Neuronal stem cell (in vitro differentiated cells): ENCODE measurements at regions not wholly inside any gene's neighbourhood (a gene's known extent, or its start where the extent isn't known, plus 50 kb on each side); places are given as distances from the start of the nearest gene placed in this dataset.

Experiments
- DNase-seq: peaks from one replicate; pipeline ENCODE4 v3.0.0-alpha.2; 2013; ENCODE audit warnings: low spot score
- H2AFZ ChIP-seq: one replicate; pipeline ENCODE4 v1.6.1; 2013; ENCODE audit warnings: mild to moderate bottlenecking, low read length, inconsistent platforms
- H2AK5ac ChIP-seq: 2 replicates; pipeline ENCODE4 v1.6.1; 2013; ENCODE audit warnings: low read depth, mild to moderate bottlenecking, inconsistent platforms, low read length, moderate library complexity, mixed read lengths
- H2BK120ac ChIP-seq: 2 replicates; pipeline ENCODE4 v1.6.1; 2013; ENCODE audit warnings: low read depth, mild to moderate bottlenecking, inconsistent platforms, low read length, moderate library complexity, mixed read lengths
- H2BK12ac ChIP-seq: one replicate; pipeline ENCODE4 v1.6.1; 2013; ENCODE audit warnings: low read length, inconsistent platforms
- H2BK15ac ChIP-seq: 2 replicates; pipeline ENCODE4 v1.6.1; 2013; ENCODE audit warnings: mild to moderate bottlenecking, low read length, inconsistent platforms, mixed read lengths
- H2BK5ac ChIP-seq: one replicate; pipeline ENCODE4 v1.6.1; 2013; ENCODE audit warnings: inconsistent platforms, mild to moderate bottlenecking, low read length, moderate library complexity
- H3K14ac ChIP-seq: one replicate; pipeline ENCODE4 v1.6.1; 2013; ENCODE audit warnings: low read length, inconsistent platforms
- H3K18ac ChIP-seq: 2 replicates; pipeline ENCODE4 v1.6.1; 2013; ENCODE audit warnings: low read length, inconsistent platforms
- H3K23ac ChIP-seq: 2 replicates; pipeline ENCODE4 v1.6.1; 2013; ENCODE audit warnings: low read depth, mild to moderate bottlenecking, mixed read lengths, low read length, inconsistent platforms; ENCODE audit not compliant: poor library complexity
- H3K27ac ChIP-seq: replicated peaks from 3 replicates; pipeline ENCODE4 v1.5.1; 2013; ENCODE audit warnings: low read length, inconsistent platforms
- H3K27me3 ChIP-seq, 3 experiments: 2 replicates each; pipeline ENCODE4 v1.6.1; 2013; ENCODE audit warnings: low read length in 3 of 3, mild to moderate bottlenecking in 2 of 3, inconsistent platforms in 1 of 3, low read depth in 1 of 3, mixed read lengths in 1 of 3, moderate library complexity in 1 of 3; ENCODE audit not compliant: control insufficient read depth in 3 of 3, insufficient read depth in 3 of 3
- H3K36me3 ChIP-seq, 2 donors: replicated peaks in 1 of 2; 2 replicates each; pipeline ENCODE4 v1.6.1; 2013; ENCODE audit warnings: low read length in 2 of 2; ENCODE audit not compliant: control insufficient read depth in 2 of 2, insufficient read depth in 2 of 2
- H3K4ac ChIP-seq: 2 replicates; pipeline ENCODE4 v1.6.1; 2013; ENCODE audit warnings: inconsistent platforms, mild to moderate bottlenecking, low read length, moderate library complexity
- H3K4me1 ChIP-seq, 2 donors: 1 replicate in 1 of 2; 2 replicates in 1 of 2; pipeline ENCODE4 v1.6.1; 2013; ENCODE audit warnings: low read length in 2 of 2, low read depth in 1 of 2; ENCODE audit not compliant: control insufficient read depth in 2 of 2, insufficient read depth in 1 of 2
- H3K4me2 ChIP-seq: one replicate; pipeline ENCODE4 v1.6.1; 2013; ENCODE audit warnings: mild to moderate bottlenecking, low read length, inconsistent platforms; ENCODE audit not compliant: insufficient read depth, poor library complexity, severe bottlenecking
- H3K4me3 ChIP-seq, 2 donors: 2 replicates each; pipeline ENCODE4 v1.5.1; 2013; ENCODE audit warnings: low read length in 2 of 2, mild to moderate bottlenecking in 2 of 2, inconsistent platforms in 1 of 2, moderate library complexity in 1 of 2
- H3K79me1 ChIP-seq: one replicate; pipeline ENCODE4 v1.6.1; 2013; ENCODE audit warnings: low read depth, mild to moderate bottlenecking, inconsistent platforms, low read length, moderate library complexity
- H3K9ac ChIP-seq: one replicate; pipeline ENCODE4 v1.6.1; 2013; ENCODE audit warnings: mild to moderate bottlenecking, low read depth, low read length, inconsistent platforms; ENCODE audit not compliant: poor library complexity
- H3K9me3 ChIP-seq, 2 donors: replicated peaks in 1 of 2; 2 replicates each; pipeline versions ENCODE3 to v1.6.1; 2013; ENCODE audit warnings: low read length in 2 of 2, mild to moderate bottlenecking in 2 of 2, inconsistent platforms in 1 of 2, low read depth in 1 of 2, mixed read lengths in 1 of 2, moderate library complexity in 1 of 2; ENCODE audit not compliant: control insufficient read depth in 2 of 2, insufficient read depth in 1 of 2
- H4K8ac ChIP-seq: one replicate; pipeline ENCODE4 v1.6.1; 2013; ENCODE audit warnings: low read depth, mild to moderate bottlenecking, inconsistent platforms, low read length, moderate library complexity
- H4K91ac ChIP-seq: one replicate; pipeline ENCODE4 v1.6.1; 2013; ENCODE audit warnings: low read length, low read depth, mild to moderate bottlenecking, inconsistent platforms; ENCODE audit not compliant: poor library complexity
- WGBS, 2 donors: extraction: QIAGEN DNeasy Blood & Tissue Kit; methylation state at CpG; one replicate each; pipeline ENCODE4 v1.1.7; 2013; ENCODE audit warnings: missing lambda C conversion rate in 2 of 2, mixed read lengths in 1 of 2; ENCODE audit not compliant: insufficient read length in 2 of 2, insufficient replicate concordance in 1 of 2; ENCODE audit errors: extremely low coverage in 2 of 2; 5-methylcytosine and 5-hydroxymethylcytosine counted together

DNA sequence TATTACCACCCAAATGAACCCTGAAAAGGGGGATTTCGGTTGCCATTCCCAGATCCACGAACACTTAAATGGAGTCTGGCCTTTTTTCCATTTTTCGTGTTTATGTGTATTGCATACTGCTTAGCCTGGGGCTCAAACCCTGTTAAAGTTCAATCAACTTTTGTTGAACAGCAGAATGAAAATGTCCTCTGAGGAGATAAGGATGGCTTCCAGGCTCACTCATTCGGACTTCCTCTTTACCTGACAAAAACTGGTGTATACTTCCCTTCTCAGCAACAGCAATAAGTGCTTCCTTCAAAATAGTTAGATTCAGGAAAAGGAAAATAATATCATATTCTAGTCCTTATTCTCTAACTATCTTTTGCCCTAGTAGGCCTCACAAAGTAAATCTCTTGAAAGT, 61.1 kb upstream of the ARID5B start:
- Histone ChIP-seq H3K9ac (no peak overlapping the region), H2BK15ac (no peak overlapping the region), H3K18ac (no peak overlapping the region), H3K4me3 (no peak overlapping the region), H3K27me3 (no peaks in the 10 kb centered on the region), H3K4me2 (no peak overlapping the region), H3K23ac (no peak overlapping the region), H2BK12ac (no peak overlapping the region), H2BK120ac (no peak overlapping the region), H2AFZ (no peak overlapping the region), H3K14ac (no peak overlapping the region), H3K27ac (no peak overlapping the region), H4K91ac (no peak overlapping the region), H3K4me1 (no peaks in the 10 kb centered on the region), H2BK5ac (no peak overlapping the region), H2AK5ac (no peak overlapping the region), H3K79me1 (no peaks in the 10 kb centered on the region), H4K8ac (no peak overlapping the region), H3K9me3 (no peaks in the 10 kb centered on the region), H3K36me3 (no peaks in the 10 kb centered on the region), H3K4ac (no peak overlapping the region)
- no peak for DNase-seq
- no CpG with 5 or more reads among the region's 4 CpGs for WGBS, 2 donors

- Histone ChIP-seq H3K9me3 (no peaks in the 10 kb centered on the region), H3K4ac (no peak overlapping the region), H3K18ac (no peak overlapping the region), H2AFZ (no peak overlapping the region), H3K4me3 (no peak overlapping the region), H3K9ac (no peak overlapping the region), H2BK12ac (no peak overlapping the region), H3K4me2 (no peak overlapping the region), H3K27me3 (no peaks in the 10 kb centered on the region), H2BK5ac (no peak overlapping the region), H3K23ac (no peak overlapping the region), H2BK120ac (no peak overlapping the region), H2AK5ac (no peak overlapping the region), H4K91ac (no peak overlapping the region), H3K79me1 (no peaks in the 10 kb centered on the region), H3K4me1 (no peaks in the 10 kb centered on the region), H3K14ac (no peak overlapping the region), H3K36me3 (no peaks in the 10 kb centered on the region), H4K8ac (no peak overlapping the region), H2BK15ac (no peak overlapping the region), H3K27ac (no peak overlapping the region)
- DNase-seq, result no peak
These were observed 60.1 kb upstream of the ARID5B start for GRCh38 chr10:61841338-61841875.

DNA sequence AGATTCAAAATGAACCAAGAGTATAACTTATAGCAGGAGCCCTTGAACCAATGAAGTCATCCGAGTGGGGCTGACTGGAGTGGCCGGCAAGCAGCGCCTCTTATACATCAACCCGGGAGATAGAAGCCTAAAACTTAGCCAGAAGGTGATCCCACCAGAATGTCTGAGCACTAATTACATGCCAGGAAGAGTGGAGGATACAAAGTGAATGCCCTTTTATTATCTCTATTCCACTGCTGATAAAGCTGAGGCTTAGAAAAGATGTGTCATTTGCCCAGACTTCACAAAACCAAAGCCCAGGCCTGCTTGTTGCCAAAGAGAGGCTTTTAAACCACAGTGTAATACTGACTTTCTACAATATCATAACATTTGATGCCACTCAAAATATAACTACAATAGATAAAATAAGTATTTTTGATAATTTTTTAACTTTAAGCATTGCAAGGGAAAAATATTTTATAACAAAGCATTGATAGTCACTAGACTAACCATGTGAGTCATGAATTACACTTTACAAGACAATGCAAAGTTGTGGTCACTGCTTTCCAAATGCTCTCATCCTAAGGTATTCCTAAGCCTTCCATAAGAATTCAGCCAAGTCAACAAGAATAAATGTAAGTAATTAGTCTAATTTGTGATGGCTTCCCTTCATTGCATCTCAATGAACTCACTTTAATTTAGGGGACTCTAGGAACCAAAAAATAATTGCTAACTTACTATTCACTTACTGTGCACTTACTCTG, 58.6 kb upstream of the ARID5B start:
- no peak overlapping the region for H3K14ac ChIP-seq
- H3K27ac ChIP-seq, result no peak overlapping the region
- no peak overlapping the region for H3K4me3 ChIP-seq
- no peak overlapping the region for H2AK5ac ChIP-seq
- no peaks in the 10 kb centered on the region for H3K79me1 ChIP-seq
- no peak overlapping the region for H3K23ac ChIP-seq
- no peak overlapping the region for H3K9ac ChIP-seq
- no peak overlapping the region for H2BK5ac ChIP-seq
- no peak overlapping the region for H4K91ac ChIP-seq
- no peak overlapping the region for H3K18ac ChIP-seq
- no peak for DNase-seq
- H3K36me3 ChIP-seq, result no peaks in the 10 kb centered on the region
- H3K4me2 ChIP-seq, result no peak overlapping the region
- H2BK12ac ChIP-seq, result no peak overlapping the region
- H3K27me3 ChIP-seq, result no peaks in the 10 kb centered on the region
- H2BK15ac ChIP-seq, result no peak overlapping the region
- H2AFZ ChIP-seq, result no peak overlapping the region
- H4K8ac ChIP-seq, result no peak overlapping the region
- no peaks in the 10 kb centered on the region for H3K4me1 ChIP-seq
- no peak overlapping the region for H3K4ac ChIP-seq
- H3K9me3 ChIP-seq, result no peaks in the 10 kb centered on the region
- H2BK120ac ChIP-seq, result no peak overlapping the region
- no CpG with 5 or more reads among the region's 4 CpGs for WGBS, 2 donors

GRCh38 chr10:61844116-61844822, 57.2 kb upstream of the ARID5B start:
- Histone ChIP-seq H3K36me3 (no peaks in the 10 kb centered on the region), H2AFZ (no peak overlapping the region), H2BK5ac (no peak overlapping the region), H2AK5ac (no peak overlapping the region), H2BK15ac (no peak overlapping the region), H2BK120ac (no peak overlapping the region), H4K8ac (no peak overlapping the region), H3K27me3 (no peaks in the 10 kb centered on the region), H3K18ac (no peak overlapping the region), H3K23ac (no peak overlapping the region), H3K79me1 (no peaks in the 10 kb centered on the region), H3K4me1 (no peaks in the 10 kb centered on the region), H3K9ac (no peak overlapping the region), H3K14ac (no peak overlapping the region), H2BK12ac (no peak overlapping the region), H3K4me3 (no peak overlapping the region), H3K27ac (no peak overlapping the region), H3K4me2 (no peak overlapping the region), H4K91ac (no peak overlapping the region), H3K9me3 (no peaks in the 10 kb centered on the region), H3K4ac (no peak overlapping the region)
- WGBS, 2 donors, result no CpG with 5 or more reads among the region's 4 CpGs
- DNase-seq, result no peak
